Suppressor macrophage treated with lipopolysaccharide for 4 hours (primary cell): ENCODE measurements at regions not wholly inside any gene's neighbourhood (a gene's known extent, or its start where the extent isn't known, plus 50 kb on each side); places are given as distances from the start of the nearest gene placed in this dataset.

Experiments
- DNase-seq: peaks from one replicate; pipeline ENCODE4 v3.0.0-alpha.2; 2020

DNA sequence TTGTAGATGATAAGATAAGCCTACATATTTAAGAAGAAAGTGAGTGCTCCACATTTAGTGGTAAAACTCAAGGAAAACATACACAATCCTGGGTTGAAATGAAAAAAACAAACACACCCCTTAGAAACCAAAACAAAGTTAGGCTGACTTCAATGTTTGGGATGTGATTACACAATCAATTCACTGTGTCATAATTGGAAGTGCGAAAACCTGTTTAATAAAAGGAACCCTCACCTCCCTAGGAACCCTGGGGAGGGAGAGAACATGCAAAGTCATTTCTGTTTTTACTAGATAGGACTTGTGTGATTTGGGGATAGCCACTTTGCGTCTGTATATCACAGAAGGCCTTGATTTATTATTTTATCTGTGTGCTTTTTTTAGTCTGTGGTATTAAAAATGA lies 275.0 kb downstream of the NFKBIZ start:
- DNase-seq: peak; percentile 37

DNA sequence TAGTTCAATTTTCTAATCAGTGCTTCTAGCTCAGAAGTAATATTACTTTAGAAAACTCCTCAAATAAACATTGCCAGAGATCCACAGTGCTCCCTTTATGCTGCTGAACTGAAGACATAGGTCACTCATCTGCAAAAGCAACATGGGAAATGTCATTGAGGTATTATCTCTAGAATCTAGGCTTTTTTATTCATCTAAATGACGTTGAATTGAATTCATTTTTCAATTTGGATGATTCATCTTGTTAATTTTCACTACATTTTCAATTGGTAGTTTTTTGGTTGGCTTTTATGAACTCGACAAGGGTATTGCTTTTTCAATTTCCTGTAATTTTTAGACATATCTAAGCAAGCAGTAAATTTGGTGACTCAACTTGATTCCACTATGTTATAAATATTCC lies 275.4 kb downstream of the NFKBIZ start:
- no peak for DNase-seq

DNA sequence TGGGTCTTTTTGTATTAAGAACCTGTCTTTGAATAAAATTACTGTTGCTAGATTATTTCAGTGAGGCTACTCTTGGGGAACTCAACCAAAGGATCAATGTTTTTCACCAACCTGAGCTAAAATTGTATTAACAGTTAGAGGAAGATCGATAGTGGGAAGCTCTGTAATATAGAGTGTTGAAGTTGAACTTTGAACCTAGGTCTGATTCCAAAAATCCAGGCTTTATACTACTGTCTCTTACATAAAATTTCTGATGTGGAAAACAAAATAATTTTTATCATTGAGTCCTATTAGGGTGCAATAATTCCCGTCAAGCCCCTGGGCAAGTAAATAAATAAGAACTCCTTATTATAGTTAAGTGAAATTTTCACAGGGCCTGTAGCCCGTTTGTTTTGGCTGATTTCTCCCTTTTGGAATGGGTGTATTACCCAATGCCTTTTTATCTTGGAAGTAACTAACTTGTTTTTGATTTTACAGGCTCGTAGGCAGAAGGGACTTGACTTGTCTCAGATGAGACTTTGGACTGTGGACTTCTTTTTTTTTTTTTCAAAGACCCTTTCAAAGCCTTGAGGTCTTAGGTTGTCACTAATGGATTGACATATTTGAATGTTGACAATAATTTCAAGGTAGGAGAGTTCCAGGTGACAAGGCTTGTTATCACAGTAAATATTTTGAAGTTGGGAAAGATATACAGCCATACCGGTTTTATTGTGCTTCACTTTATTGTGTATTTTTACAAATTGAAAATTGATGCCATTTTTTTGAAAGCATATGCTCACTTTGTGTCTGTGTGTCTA lies 276.1 kb downstream of the NFKBIZ start:
- no peak for DNase-seq

DNA sequence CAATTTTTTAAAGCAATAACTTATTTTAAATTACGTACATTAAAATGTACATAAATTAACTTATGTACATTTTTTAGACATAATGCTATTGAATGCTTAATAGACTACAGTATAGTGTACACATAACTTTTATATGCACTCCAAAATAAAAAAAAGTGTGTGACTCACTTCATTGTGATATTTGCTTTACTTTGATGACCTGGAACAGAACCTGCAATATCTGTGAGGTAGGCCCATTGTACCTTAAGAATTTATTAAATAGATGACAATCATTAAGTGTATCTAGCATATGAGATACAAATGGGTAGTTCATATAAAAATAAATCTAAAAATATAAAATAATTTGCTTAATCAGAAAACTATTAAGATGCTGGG lies 276.7 kb downstream of the NFKBIZ start:
- DNase-seq: no peak

DNA sequence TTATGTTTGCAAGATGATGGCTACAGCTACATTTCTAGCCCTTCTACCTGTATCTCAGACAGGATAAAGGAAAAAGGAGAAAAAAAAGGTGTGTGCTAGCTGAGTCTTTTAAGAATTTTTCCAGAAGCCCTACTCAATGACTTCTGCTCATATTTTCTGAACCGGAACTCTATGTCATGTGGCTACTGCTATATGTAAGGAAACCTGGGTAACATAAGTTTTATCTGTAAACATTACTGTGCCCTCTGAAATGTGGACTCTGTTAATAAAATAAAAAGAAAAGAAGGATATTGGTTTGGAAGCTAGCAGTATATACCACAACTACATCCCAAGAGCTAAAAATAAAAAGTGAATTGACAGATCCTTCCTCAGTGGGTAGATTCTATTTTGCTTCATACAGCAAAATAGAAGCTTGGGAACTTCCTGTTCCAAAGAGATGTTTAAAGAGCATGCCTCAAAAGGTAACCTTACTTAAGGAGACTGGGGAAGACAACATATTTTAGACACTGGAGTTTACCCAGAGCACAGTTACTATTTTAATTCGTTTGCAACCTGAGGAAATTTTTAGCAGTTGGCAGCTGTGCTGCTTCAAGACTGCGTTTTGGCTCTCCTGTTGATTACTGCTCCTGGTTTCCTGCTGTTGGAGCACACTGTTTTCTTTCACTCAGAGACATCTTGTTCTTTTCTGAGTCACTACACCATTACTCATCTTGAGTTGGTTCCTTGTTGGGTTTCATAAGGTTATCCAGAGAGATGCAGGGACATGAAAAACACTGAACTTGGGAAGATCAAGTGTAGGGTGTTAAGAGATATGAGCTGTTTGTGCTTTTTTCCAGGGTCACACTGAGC lies 280.7 kb downstream of the NFKBIZ start:
- peak; percentile 71 for DNase-seq

DNA sequence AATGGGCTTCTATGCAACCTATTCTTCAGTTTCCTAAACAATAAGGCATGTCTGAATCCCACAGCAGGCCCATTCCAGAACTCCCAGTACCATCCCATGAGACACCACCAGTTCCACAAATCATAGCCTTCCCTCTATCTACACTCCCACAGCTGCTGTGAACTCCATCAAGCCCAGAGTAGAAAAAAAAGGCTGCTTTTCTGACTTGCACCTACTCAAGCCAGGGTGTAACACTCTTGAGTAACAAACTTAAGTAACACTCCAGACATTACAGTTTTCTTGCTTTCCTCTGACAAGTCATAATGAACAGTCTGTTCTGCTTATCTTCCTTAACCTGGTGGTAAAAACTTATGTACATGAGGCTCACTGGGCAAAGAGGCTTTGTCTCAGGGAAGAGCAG lies 283.1 kb downstream of the NFKBIZ start:
- DNase-seq: peak; percentile 23

DNA sequence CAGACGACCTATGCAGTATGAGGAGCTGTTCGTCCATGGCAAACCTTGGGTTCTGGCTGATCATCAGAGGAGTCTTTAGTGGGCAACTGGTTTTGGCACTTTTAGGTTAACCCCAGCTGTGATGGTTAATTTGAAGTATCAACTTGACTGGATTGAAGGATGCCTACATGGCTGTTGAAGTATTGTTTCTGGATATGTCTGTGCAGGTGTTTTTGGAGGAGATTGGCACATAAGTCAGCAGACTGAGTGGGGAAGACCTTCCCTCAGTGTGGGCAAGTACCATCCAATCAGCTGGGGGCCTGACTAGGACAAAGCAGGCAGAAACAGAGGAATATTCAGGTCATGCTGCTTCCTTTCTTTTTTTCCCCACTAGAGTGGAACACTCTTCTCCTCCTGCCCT lies 284.1 kb downstream of the NFKBIZ start:
- DNase-seq: no peak

DNA sequence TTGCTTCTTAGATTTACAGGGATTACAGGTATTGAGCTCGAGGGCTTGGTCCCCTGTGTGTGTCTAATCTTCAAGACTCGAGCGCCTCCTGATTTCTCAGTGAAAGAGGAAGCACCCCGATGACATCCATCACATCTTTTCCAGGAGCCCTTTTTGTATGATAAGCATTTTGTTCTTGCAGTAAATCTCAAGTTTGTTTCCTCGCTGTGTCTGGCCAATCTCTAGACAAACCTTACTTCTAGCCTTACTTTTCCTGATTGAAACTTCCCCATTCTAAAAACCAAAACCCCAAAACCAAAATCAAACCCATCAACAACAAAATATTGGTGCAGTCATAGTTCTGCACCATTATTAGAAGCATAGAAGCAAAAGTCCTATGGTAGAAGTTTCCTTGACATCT lies 286.0 kb downstream of the NFKBIZ start:
- DNase-seq: no peak

DNA sequence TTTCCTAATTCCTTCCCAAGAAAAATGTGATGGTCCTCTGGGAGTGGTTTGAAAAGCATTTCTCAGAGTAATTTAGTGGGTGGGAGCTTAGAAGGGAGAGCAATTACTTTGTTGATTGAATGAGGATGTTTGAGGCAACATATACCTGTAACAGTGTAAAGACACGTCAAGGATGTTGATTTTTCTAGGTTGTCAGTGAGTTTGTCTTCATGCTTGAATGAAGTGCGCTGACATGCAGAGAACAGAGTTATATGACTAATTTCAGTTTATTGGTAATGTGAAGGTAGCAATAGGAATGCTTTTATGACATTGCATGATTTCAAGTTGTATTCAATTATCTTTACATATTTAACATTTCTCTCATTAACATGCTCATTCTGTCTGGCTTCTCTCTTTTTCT lies 286.9 kb downstream of the NFKBIZ start:
- DNase-seq: no peak

DNA sequence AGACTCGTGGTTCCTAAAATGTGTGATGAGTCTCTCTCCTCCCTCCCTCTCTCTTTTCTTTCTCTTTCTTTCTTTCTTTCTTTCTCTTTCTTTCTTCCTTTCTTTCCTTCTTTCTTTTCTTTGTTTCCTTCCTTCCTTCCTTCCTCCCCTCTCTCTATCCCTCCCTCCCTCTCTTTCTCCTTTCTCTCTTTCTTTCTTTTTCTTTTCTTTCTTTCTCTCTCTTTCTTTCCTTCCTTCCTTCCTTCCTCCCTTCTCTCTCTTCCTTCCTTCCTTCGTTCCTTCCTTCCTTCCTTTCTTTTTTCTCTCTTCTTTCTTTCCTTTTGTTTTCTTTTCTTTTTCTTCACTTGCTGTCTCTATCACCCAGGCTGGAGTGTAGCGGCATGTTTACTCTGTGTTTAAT lies 290.8 kb downstream of the NFKBIZ start:
- no peak for DNase-seq

DNA sequence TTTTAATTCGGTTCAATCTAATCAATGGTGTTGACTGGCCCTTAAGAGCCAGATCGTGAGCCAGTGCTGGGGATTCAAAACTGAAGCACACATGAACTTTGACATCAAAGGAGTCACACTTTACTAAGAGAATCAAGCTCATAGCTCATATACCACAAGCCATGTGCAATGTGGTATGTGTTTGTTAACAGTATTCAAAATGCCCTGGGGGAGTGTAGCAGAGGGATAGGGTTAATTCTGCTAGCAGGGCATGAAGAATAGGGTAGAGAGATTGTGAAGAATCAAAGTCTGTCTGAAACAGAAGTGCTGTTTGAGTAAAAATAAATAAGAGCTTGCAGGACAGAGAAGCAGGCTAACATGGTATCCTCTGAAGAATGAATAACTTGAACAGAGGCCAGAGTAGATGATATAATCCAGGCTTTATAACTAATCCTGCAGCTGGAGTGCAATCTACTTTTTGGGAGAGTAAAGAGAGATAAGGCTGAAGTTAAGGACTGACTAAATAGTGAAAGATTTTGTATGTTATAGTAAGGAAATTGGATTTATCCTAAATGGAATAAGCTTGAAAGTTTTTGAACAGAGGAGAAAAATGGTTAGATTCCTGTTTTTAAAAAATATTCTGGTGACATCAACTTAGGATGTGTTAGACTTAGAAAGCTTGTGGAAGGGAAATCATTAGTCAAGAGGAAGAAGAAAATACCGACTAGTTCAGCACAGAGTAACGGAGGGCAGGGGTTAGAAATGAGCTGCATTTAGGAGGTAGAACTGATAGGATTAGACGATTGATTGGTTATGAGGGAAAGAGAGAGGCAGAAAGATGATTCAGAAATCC lies 292.0 kb downstream of the NFKBIZ start:
- no peak for DNase-seq

DNA sequence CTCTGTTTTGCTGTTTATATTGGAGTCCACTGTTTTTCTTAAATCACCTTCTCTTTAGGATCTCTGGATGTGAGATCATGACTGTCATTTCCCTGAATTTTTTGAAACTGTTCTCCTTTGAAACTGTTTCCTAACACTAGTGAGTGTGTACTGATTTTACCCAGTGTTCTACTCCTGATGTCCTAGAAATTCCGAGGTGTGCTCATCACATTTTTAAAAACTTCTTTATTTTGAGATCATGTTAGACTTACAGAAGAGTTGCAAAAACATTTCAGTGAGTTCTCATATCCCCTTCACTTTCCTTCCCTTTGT lies 292.6 kb downstream of the NFKBIZ start:
- DNase-seq: peak; percentile 43

DNA sequence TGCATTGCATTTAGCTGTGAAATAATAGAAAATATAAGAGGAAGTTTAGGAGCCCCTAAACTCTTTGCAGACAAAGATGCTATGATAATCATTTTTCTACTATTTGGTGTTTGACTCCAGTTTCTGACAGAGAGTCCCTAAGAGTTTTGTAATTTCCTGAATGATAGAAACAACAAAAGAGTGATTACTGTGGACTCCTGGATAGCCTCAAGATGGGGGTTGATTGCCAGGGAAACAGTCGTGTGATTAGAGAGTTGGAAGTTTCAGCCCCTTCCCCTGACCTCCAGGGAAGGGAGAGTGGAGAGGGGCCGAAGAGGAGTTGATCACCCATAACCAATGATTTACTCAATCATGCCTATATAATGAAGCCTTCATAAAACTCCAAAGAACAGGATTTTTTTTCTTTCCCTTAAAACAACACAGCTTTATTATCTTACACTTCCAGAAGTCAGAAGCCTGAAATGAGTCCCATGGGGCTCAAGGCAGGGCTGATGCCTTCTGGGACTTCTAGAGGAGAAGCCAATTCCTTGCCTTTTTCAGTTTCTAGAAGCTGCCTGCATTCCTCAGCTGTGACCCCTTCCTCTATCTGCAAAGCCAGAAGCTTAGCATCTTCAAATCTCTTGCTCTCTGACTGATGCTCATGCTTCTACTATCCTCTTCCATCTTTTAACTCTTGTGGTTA lies 292.3 kb upstream of the ZPLD1 start:
- DNase-seq: no peak

DNA sequence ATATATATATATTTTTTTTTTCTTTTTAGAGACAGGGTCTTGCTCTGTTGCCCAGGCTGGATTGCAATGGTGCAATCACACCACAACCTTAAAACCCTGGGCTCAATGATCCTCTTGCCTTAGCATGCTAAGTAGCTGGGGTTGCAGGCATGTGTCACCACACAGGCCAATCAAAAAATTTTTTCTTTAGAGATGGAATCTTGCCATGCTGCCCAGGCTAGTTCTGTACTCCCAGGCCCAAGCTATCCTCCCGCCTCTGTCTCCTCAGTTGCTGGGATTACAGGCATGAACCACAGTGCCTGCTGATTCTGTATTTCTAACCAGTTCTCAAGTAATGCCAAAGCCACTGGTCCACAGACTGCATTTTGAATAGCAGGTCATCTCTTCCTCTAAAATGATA lies 291.3 kb upstream of the ZPLD1 start:
- DNase-seq: no peak

DNA sequence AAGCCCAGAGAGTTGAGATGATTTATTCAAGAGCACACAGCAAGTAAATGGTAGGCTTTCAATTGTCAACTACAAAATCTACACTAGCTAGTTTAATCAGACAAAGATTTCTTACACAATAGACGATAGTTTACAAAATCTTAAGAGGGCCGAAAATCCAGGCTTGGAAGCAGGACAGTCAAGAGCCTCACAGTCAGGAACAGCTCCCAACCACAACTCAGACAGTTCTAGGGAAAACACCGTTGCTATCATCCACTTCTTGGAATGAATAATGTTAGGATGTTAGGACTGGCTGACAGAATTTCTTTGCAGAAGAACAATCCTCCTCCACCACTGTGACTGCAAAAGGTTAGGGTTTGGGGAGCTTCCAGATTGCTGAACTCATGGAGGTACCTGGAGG lies 290.8 kb upstream of the ZPLD1 start:
- no peak for DNase-seq

DNA sequence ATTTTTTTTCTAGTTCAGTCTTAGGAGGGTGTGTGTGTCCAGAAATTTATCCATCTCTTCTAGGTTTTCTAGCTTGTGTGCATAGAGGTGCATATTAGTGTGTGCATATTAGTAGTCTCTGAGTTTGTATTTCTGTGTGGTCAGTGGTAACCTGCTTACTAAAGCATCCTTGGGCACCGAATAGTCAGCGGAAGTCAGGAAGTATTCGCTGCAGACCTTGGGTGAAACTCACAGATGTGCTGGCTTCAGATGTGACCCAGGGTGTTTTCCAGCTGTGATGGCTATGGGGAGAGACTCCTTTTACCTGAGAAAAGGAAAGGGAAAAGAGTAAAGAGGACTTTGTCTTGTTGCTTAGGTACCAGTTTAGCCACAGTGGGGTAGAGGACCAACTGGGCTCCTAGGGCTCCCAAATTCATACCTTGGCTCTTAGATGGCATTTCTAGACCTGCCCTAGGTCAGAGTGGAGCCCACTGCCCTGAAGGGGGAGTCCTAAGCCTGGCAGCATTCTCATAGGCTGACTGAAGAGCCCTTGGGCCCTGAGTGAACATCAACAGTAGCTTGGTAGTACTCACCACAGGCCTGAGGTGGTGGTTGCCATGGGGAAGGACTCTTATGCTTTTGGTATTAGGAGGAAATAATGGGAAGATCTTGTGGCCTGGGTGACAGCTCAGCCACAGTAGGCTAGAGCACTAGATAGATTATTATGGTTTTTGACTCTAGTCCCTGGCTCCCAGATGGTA lies 286.0 kb upstream of the ZPLD1 start:
- DNase-seq: no peak

DNA sequence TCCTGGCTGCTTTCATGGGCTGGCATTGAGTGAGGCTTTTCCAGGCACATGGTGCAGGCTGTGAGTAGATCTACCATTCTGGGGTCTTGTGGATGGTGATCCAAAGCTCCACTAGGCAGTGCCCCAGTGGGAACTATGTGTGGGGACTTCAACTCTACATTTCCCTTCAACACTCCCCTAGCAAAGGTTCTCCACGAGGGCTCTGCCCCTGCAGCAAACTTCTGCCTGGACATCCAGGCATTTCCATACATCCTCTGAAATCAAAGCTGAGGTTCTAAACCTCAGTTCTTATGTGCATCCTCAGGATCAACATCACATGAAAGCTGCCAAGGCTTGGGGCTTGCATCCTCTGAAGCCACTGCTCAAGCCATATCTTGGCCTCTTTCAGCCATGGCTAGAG lies 282.9 kb upstream of the ZPLD1 start:
- DNase-seq: no peak

DNA sequence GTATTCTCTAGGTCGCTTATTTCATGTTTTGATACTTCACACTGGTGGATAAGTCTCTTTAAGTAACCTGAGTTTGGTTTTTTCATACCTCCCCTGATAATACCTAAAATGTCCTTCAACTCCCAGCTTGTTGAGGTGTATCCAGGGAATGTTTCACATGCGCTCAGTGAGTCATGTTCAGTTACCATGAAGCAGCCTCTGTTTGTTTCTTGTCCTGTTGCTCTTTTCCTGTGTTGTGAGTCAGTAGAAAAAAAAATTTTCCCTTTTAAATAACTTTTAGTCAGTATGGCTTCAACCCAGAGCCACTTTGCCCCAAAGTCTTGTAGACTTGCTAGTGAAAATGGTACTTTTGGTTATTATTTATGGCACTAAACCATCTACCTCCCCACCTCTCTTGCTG lies 278.4 kb upstream of the ZPLD1 start:
- no peak for DNase-seq

DNA sequence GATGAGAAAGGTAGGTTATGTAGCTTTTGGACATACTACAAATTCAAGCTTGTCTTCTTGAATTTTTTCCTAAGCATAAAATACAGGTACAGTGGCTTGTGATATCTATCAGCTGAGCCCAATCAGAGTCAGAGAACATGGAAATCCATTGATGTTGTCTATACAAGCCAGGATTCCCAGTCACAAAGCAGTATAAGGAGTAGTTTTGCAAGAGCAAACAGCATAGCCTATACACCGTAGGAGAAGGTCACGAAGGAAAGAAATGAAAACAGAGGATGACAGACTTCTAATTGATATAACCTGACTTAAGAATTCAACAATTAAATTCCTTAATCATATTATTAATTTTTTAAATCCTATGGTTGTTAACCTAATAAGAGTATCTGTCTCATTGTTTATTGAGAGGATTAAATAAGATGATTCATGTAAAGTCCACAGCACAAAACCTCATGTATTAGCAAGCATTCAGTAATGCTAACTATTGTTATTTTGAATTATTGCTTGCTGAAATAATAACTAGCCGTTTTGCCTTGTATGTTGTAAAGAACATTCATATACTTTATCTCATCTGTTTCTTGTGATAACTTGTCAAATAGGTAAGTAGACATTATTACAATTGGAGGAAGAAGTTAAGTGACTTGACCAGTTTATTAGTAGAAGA lies 276.6 kb upstream of the ZPLD1 start:
- no peak for DNase-seq

DNA sequence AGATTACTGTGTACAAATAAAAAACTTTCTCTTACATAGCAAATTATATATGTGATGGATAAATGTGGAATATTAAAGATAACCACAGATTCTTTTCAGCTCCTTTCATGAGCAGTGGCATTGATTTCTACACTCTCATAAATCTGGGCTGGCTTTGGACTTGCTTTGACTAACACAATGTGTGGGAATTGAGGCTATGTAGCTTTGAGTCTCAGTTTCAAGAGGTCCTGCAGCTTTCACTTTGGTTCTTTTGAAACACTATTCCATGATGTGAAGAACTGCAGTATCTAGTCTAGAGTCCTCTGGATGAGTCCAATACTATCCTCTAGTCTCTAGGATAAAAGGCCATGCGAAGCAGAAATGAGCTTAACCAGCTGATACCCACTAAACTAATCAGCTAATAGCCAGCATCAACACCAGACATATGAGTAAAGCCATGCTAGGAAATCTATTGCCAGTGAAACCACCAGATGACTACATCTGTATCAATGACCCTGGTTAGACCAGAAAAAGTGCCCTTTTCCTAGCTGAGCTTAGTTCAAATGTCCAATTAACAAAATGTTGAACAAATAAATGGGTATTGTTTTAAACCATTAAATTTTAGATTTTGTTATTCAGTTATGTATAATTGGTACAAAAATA lies 274.9 kb upstream of the ZPLD1 start:
- no peak for DNase-seq

DNA sequence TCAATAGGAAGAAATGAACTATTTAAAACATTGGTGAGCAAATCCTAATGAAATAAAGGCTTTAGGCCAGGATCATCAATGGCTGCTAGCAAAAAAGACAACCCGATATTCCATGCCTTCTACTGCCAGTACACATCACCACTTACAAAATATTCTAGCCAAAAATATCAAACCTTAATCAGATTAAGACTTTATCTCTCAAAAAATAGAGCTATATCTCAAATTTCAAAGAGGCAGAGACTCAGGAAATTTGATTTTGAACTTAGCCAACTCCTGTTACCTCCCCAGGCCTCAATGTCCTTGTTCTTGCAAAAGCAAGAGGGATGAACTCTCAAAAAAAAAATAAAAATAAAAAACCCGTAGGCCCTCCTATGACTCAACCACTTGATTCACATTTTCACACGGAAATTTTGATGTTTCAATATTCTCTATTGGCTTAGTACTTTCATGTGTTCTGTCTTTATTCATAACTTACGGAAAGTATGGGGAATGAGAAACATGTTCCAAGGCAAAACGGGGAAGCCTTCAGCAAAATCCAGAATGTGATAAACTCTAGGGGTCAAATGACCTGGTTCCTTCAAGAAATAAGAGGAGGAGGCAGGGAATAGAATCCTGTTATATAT lies 273.3 kb upstream of the ZPLD1 start:
- DNase-seq: no peak
